ENCODE measurements at regions not wholly inside any gene's neighbourhood (a gene's known extent, or its start where the extent isn't known, plus 50 kb on each side); places are given as distances from the start of the nearest gene placed in this dataset.
"Not testable (repeated sequence)": the region's sequence is repeated elsewhere in the genome, so short reads cannot be mapped to it uniquely, and the experiment has no call there.

GRCh38 chr16:13338044-13338443 is 436.6 kb downstream of the SHISA9 start:
- no peak for DNase-seq

GRCh38 chr16:13342675-13343074 is 441.3 kb downstream of the SHISA9 start:
- no peak for DNase-seq

GRCh38 chr16:13344001-13344400 is 442.6 kb downstream of the SHISA9 start:
- DNase-seq: no peak

- no peak for DNase-seq
Observed at GRCh38 chr16:13348416-13348815, 447.0 kb downstream of the SHISA9 start.

GRCh38 chr16:13350000-13350399 is 448.6 kb downstream of the SHISA9 start:
- DNase-seq: no peak

GRCh38 chr16:13351181-13351580 is 449.8 kb downstream of the SHISA9 start:
- DNase-seq: no peak

- DNase-seq: no peak
Observed at GRCh38 chr16:13351601-13352217, 450.3 kb downstream of the SHISA9 start.

GRCh38 chr16:13352796-13353195 is 451.4 kb downstream of the SHISA9 start:
- DNase-seq: not testable (repeated sequence)

GRCh38 chr16:13357842-13358241 is 456.4 kb downstream of the SHISA9 start:
- not testable (repeated sequence) for DNase-seq

- no peak for DNase-seq
Observed at GRCh38 chr16:13359835-13360234, 458.4 kb downstream of the SHISA9 start.

- no peak for DNase-seq
Observed at GRCh38 chr16:13372421-13372820, 471.0 kb downstream of the SHISA9 start.

GRCh38 chr16:13376174-13376573 is 474.8 kb downstream of the SHISA9 start:
- no peak for DNase-seq

GRCh38 chr16:13377143-13377542 is 475.7 kb downstream of the SHISA9 start:
- DNase-seq: no peak

GRCh38 chr16:13378151-13378550 is 476.8 kb downstream of the SHISA9 start:
- no peak for DNase-seq

GRCh38 chr16:13379266-13379665 is 477.9 kb downstream of the SHISA9 start:
- DNase-seq: no peak

- DNase-seq: not testable (repeated sequence)
Observed at GRCh38 chr16:13385156-13386040, 484.0 kb downstream of the SHISA9 start.

GRCh38 chr16:13390093-13390985 is 488.9 kb downstream of the SHISA9 start:
- DNase-seq: no peak

GRCh38 chr16:13390986-13391305 is 489.5 kb downstream of the SHISA9 start:
- no peak for DNase-seq

- DNase-seq: no peak
Observed at GRCh38 chr16:13391337-13391736, 489.9 kb downstream of the SHISA9 start.

GRCh38 chr16:13392341-13392740 is 490.9 kb downstream of the SHISA9 start:
- no peak for DNase-seq

- DNase-seq: no peak
Observed at GRCh38 chr16:13393816-13394215, 492.4 kb downstream of the SHISA9 start.

GRCh38 chr16:13394488-13394887 is 493.1 kb downstream of the SHISA9 start:
- DNase-seq: no peak

GRCh38 chr16:13397126-13397525 is 495.7 kb downstream of the SHISA9 start:
- no peak for DNase-seq

GRCh38 chr16:13401641-13402040 is 500.2 kb downstream of the SHISA9 start:
- DNase-seq: no peak

Measured in NCI-H748 treated with DMSO at 0.1 percent for 48 hours (cell line).